Smooth muscle cell of the brain vasculature (primary cell): ENCODE measurements at regions not wholly inside any gene's neighbourhood (a gene's known extent, or its start where the extent isn't known, plus 50 kb on each side); places are given as distances from the start of the nearest gene placed in this dataset.
A peak's percentile ranks its signal among the peaks of the same experiment; 100 is the strongest.

Source experiments
- DNase-seq: peaks from one replicate; pipeline ENCODE4 v3.0.0-alpha.2; 2012; ENCODE audit warnings: low read depth, low spot score

- no peak for DNase-seq
Measured at GRCh38 chr5:142475102-142475513, 150.3 kb upstream of the SPRY4 start.

- no peak for DNase-seq
Measured at GRCh38 chr5:142474431-142475094, 149.7 kb upstream of the SPRY4 start.

GRCh38 chr5:142473038-142473437 is 148.2 kb upstream of the SPRY4 start:
- DNase-seq = no peak

GRCh38 chr5:142472306-142472951 is 147.6 kb upstream of the SPRY4 start:
- DNase-seq = no peak

GRCh38 chr5:142466195-142466971 is 141.6 kb upstream of the SPRY4 start:
- DNase-seq = no peak

GRCh38 chr5:142465476-142465875 is 140.7 kb upstream of the SPRY4 start:
- DNase-seq = no peak

- DNase-seq = no peak
Measured at GRCh38 chr5:142463904-142464303, 139.1 kb upstream of the SPRY4 start.

- DNase-seq = no peak
Measured at GRCh38 chr5:142461028-142461590, 136.3 kb upstream of the SPRY4 start.

- no peak for DNase-seq
Measured at GRCh38 chr5:142459209-142459608, 134.4 kb upstream of the SPRY4 start.

GRCh38 chr5:142455856-142456255 is 131.0 kb upstream of the SPRY4 start:
- no peak for DNase-seq

- no peak for DNase-seq
Measured at GRCh38 chr5:142453932-142454331, 129.1 kb upstream of the SPRY4 start.

- no peak for DNase-seq
Measured at GRCh38 chr5:142450419-142450818, 125.6 kb upstream of the SPRY4 start.

GRCh38 chr5:142447887-142448286 is 123.1 kb upstream of the SPRY4 start:
- DNase-seq = no peak

GRCh38 chr5:142446960-142447279 is 122.1 kb upstream of the SPRY4 start:
- no peak for DNase-seq

GRCh38 chr5:142446131-142446959 is 121.5 kb upstream of the SPRY4 start:
- DNase-seq = no peak

GRCh38 chr5:142445266-142445665 is 120.4 kb upstream of the SPRY4 start:
- no peak for DNase-seq

GRCh38 chr5:142441616-142442015 is 116.8 kb upstream of the SPRY4 start:
- no peak for DNase-seq

- peak; percentile 28 for DNase-seq
Measured at GRCh38 chr5:142439207-142439860, 114.5 kb upstream of the SPRY4 start.

- no peak for DNase-seq
Measured at GRCh38 chr5:142438573-142438972, 113.8 kb upstream of the SPRY4 start.

- no peak for DNase-seq
Measured at GRCh38 chr5:142437563-142437962, 112.7 kb upstream of the SPRY4 start.
